HepG2 (cell line): ENCODE measurements at regions not wholly inside any gene's neighbourhood (a gene's known extent, or its start where the extent isn't known, plus 50 kb on each side); places are given as distances from the start of the nearest gene placed in this dataset.

Source experiments
- ATAC-seq: fragments of 200-7000 bp; cut with Tn5 transposase; 3 replicates; pipeline ENCODE4 v1.9.1; 2020; ENCODE audit warnings: mild to moderate bottlenecking, moderate library complexity
- BruUV-seq: library from RNA; stranded (reverse); fragments of 400-500 nt; replicated peaks from 2 replicates; lab custom pipeline; 2021; lab: Mats Ljungman, UMichigan
- CTCF ChIA-PET: fragments of 300-600 bp; formaldehyde crosslinking; extraction: SDS; loops from one replicate; lab custom pipeline; 2021; ENCODE audit warnings: low total read pairs, inconsistent platforms, low intra/inter-chr PET ratio; lab: Yijun Ruan, JAX
- POLR2A ChIA-PET: fragments of 350-600 bp; sonication (Branson Sonifier 250); formaldehyde crosslinking; loops from one replicate; lab custom pipeline; 2020; ENCODE audit warnings: antibody characterized with exemption, inconsistent platforms; lab: Yijun Ruan, JAX
- DNase-seq: peaks from one replicate; pipeline ENCODE4 v3.0.0-alpha.2; 2015; ENCODE audit warnings: low spot score
- FAIRE-seq: peaks from 3 replicates; lab custom pipeline; 2011; peaks lifted over from hg19 to GRCh38; lab: Jason Lieb, UNC
- H2AFZ ChIP-seq: one replicate; pipeline ENCODE4 v1.6.1; 2011; ENCODE audit warnings: low read length, inconsistent platforms
- H3K27ac ChIP-seq: fragments of 300-600 bp; 3 replicates; pipeline ENCODE4 v1.8.0; 2011; ENCODE audit warnings: mixed run types, mild to moderate bottlenecking, mixed read lengths, low read length, inconsistent platforms; ENCODE audit not compliant: insufficient read depth; ENCODE audit errors: extremely low read length
- H3K27me3 ChIP-seq, 2 experiments: fragments of 200-600 bp in 1 of 2; 2 replicates in 1 of 2; 3 replicates in 1 of 2; pipeline versions ENCODE4 v1.6.0 to v1.8.0; 2011; ENCODE audit warnings: low read length in 2 of 2, mild to moderate bottlenecking in 2 of 2, moderate library complexity in 2 of 2, inconsistent platforms in 1 of 2; ENCODE audit not compliant: insufficient read depth in 2 of 2, control insufficient read depth in 1 of 2
- H3K36me3 ChIP-seq, 2 experiments: fragments of 200-600 bp in 1 of 2; replicated peaks in 1 of 2; 2 replicates in 1 of 2; 3 replicates in 1 of 2; pipeline versions ENCODE4 v1.5.1 to v1.8.0; 2011; ENCODE audit warnings: low read length in 2 of 2, inconsistent platforms in 1 of 2; ENCODE audit not compliant: insufficient read depth in 2 of 2, control insufficient read depth in 1 of 2
- H3K4me1 ChIP-seq: 2 replicates; pipeline ENCODE4 v1.5.1; 2012; ENCODE audit warnings: low read length, inconsistent platforms; ENCODE audit not compliant: insufficient read depth
- H3K4me2 ChIP-seq: 2 replicates; pipeline ENCODE4 v1.6.0; 2011; ENCODE audit warnings: low read depth, low read length, inconsistent platforms
- H3K4me3 ChIP-seq, 3 experiments: fragments of 200-600 bp in 1 of 3; sonication (generic), shearing (Covaris generic) in 1 of 3; replicated peaks in 1 of 3; 2 replicates each; pipeline ENCODE4 v1.5.1; 2011 to 2016; ENCODE audit warnings: low read length in 3 of 3, inconsistent platforms in 2 of 3, low read depth in 2 of 3, mild to moderate bottlenecking in 2 of 3, control low read depth in 1 of 3, mixed read lengths in 1 of 3; ENCODE audit not compliant: insufficient read depth in 1 of 3
- H3K79me2 ChIP-seq: one replicate; pipeline ENCODE4 v1.6.1; 2011; ENCODE audit warnings: low read length, inconsistent platforms; ENCODE audit not compliant: insufficient read depth
- H3K9ac ChIP-seq: 2 replicates; pipeline ENCODE4 v1.6.0; 2011; ENCODE audit warnings: mild to moderate bottlenecking, low read depth, low read length, inconsistent platforms; ENCODE audit not compliant: insufficient read depth
- H3K9me3 ChIP-seq: 2 replicates; pipeline ENCODE4 v1.5.1; 2012; ENCODE audit warnings: mild to moderate bottlenecking, low read length
- H4K20me1 ChIP-seq: 2 replicates; pipeline ENCODE4 v1.6.0; 2011; ENCODE audit warnings: inconsistent platforms, mild to moderate bottlenecking, low read length, moderate library complexity; ENCODE audit not compliant: insufficient read depth
- BCLAF1 ChIP-seq: fragments of 450-650 bp; IDR thresholded peaks from 2 replicates; pipeline ENCODE4 v1.6.1; 2017; ENCODE audit warnings: mild to moderate bottlenecking
- CHCHD3 ChIP-seq: sonication (generic); formaldehyde crosslinking; IDR thresholded peaks from 2 replicates; pipeline ENCODE4 v1.8.0; 2022; ENCODE audit warnings: mild to moderate bottlenecking, missing genetic modification reagents, moderate library complexity
- ETV5 ChIP-seq: IDR thresholded peaks from 2 replicates; pipeline ENCODE4 v1.6.1; 2018; ENCODE audit warnings: missing biosample characterization, missing genetic modification reagents, inconsistent platforms, borderline replicate concordance
- HOXA5 ChIP-seq: sonication (generic); formaldehyde crosslinking; IDR thresholded peaks from 2 replicates; pipeline ENCODE4 v1.4.0; 2020; ENCODE audit warnings: missing genetic modification reagents
- KDM5B ChIP-seq: sonication (generic); formaldehyde crosslinking; IDR thresholded peaks from 2 replicates; pipeline ENCODE4 v1.4.0; 2020; ENCODE audit warnings: missing genetic modification reagents, mild to moderate bottlenecking, borderline replicate concordance
- PATZ1 ChIP-seq: sonication (generic); formaldehyde crosslinking; IDR thresholded peaks from 2 replicates; pipeline ENCODE4 v1.4.0; 2020; ENCODE audit warnings: missing genetic modification reagents
- RFX3 ChIP-seq: IDR thresholded peaks from 2 replicates; pipeline ENCODE4 v1.6.1; 2016; ENCODE audit warnings: missing biosample characterization, missing genetic modification reagents
- SMYD3 ChIP-seq: sonication (generic); formaldehyde crosslinking; IDR thresholded peaks from 2 replicates; pipeline ENCODE4 v1.8.1; 2023; ENCODE audit warnings: mild to moderate bottlenecking, missing genetic modification reagents
- ZNF407 ChIP-seq: sonication (generic); formaldehyde crosslinking; IDR thresholded peaks from one replicate; pipeline ENCODE4 v1.5.1; 2020; ENCODE audit warnings: mild to moderate bottlenecking, missing genetic modification reagents; ENCODE audit errors: not compliant biosample characterization
- WGBS: methylation state at CpG from one replicate; pipeline ENCODE4 v1.1.6; 2017; ENCODE audit warnings: low lambda C conversion rate; 5-methylcytosine and 5-hydroxymethylcytosine counted together
- in situ Hi-C: cut with HindIII; loops from 2 replicates; pipeline ENCODE4 v1.10.0; 2017; ENCODE audit warnings: low pct_unique_long_range_greater_than_20kb; ENCODE audit not compliant: extremely low pct_ligation_motif_present
- intact Hi-C: fragments of 100-400 bp; cut with micrococcal nuclease; formaldehyde crosslinking; loops from one replicate; pipeline ENCODE4 v1.10.0; 2022; ENCODE audit not compliant: unreplicated experiment
- TF ChIP-seq, protein P1 (sequence below): sonication (generic); formaldehyde crosslinking; IDR thresholded peaks from 2 replicates; pipeline ENCODE4 v1.4.0; 2020; ENCODE audit warnings: missing genetic modification reagents

GRCh38 chr2:16020389-16021008 is 80.1 kb downstream of the MYCN start:
- no peak for FAIRE-seq
- TF ChIP-seq PATZ1 (CRISPR knock-in tag) (no peak), CHCHD3 (no peak), ZNF407 (CRISPR knock-in tag) (no peak), HOXA5 (CRISPR knock-in tag) (no peak), KDM5B (CRISPR knock-in tag) (no peak), RFX3 (CRISPR knock-in tag) (no peak), SMYD3 (CRISPR knock-in tag) (no peak), BCLAF1 (no peak), ETV5 (CRISPR knock-in tag) (no peak)
- TF ChIP-seq, protein P1, sequence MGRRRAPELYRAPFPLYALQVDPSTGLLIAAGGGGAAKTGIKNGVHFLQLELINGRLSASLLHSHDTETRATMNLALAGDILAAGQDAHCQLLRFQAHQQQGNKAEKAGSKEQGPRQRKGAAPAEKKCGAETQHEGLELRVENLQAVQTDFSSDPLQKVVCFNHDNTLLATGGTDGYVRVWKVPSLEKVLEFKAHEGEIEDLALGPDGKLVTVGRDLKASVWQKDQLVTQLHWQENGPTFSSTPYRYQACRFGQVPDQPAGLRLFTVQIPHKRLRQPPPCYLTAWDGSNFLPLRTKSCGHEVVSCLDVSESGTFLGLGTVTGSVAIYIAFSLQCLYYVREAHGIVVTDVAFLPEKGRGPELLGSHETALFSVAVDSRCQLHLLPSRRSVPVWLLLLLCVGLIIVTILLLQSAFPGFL (CRISPR knock-in tag): no peak

More at GRCh38 chr2:16020389-16021008, 80.1 kb downstream of the MYCN start:
- no peaks in the 10 kb centered on the region for H3K4me1 ChIP-seq
- WGBS: 51% methylated on average over 5 of the region's 5 CpGs
- DNase-seq (no peak), ATAC-seq (no peak)
- no peak overlapping the region for H3K27ac ChIP-seq
- H3K9ac ChIP-seq: no peak overlapping the region
- H3K4me2 ChIP-seq: no peak overlapping the region
- no TSS peak for BruUV-seq
- in situ Hi-C loops: no loop called here
- H3K27me3 ChIP-seq: peaks cover 0 to 9% of the 10 kb centered on the region in 2 experiments; a peak in 1 of 5 replicates
- no peaks in the 10 kb centered on the region for H3K36me3 ChIP-seq
- POLR2A ChIA-PET: no interaction called here
- H3K4me3 ChIP-seq: no peak overlapping the region
- intact Hi-C loops: no loop called here
- CTCF ChIA-PET: no interaction called here
- H3K9me3 ChIP-seq: no peaks in the 10 kb centered on the region
- H4K20me1 ChIP-seq: no peaks in the 10 kb centered on the region
- H2AFZ ChIP-seq: no peak overlapping the region
- H3K79me2 ChIP-seq: no peaks in the 10 kb centered on the region
